ENCODE measurements at regions not wholly inside any gene's neighbourhood (a gene's known extent, or its start where the extent isn't known, plus 50 kb on each side); places are given as distances from the start of the nearest gene placed in this dataset.

GRCh38 chr2:103876611-103877010 is 977.3 kb upstream of the POU3F3 start:
- DNase-seq (ENCODE audit: low read depth in 1 of 2, low spot score in 2 of 2) (no peak), FAIRE-seq (no peak)
- 91 to 100% methylated on average over 2 to 5 of the region's 5 CpGs for WGBS, 2 experiments (ENCODE audit: extremely low coverage in 1 of 2, insufficient coverage in 1 of 2, insufficient read length in 1 of 2, insufficient replicate concordance in 2 of 2, low coverage in 1 of 2, low lambda C conversion rate in 2 of 2, missing lambda C conversion rate in 1 of 2)
- Histone ChIP-seq H4K8ac (ENCODE audit: extremely low read depth, insufficient read depth, low read length) (no peak overlapping the region), H3K4ac (replicated peaks; ENCODE audit: insufficient read length, low read depth, low read length) (no peak overlapping the region), H3K14ac (ENCODE audit: insufficient read length) (no peak overlapping the region), H2BK120ac (replicated peaks; ENCODE audit: low read depth, low read length) (no peak overlapping the region), H4K20me1 (replicated peaks in 1 of 2; ENCODE audit: control insufficient read depth in 1 of 2, insufficient read depth in 2 of 2, low read length in 2 of 2) (no peaks in the 10 kb centered on the region), H3K36me3 (ENCODE audit: control insufficient read depth in 2 of 4, insufficient read depth in 4 of 4, low read length in 3 of 4) (no peaks in the 10 kb centered on the region), H2BK5ac (ENCODE audit: low read depth, low read length) (no peak overlapping the region), H2AFZ (ENCODE audit: low read length) (no peak overlapping the region), H3K79me1 (ENCODE audit: low read depth, low read length) (no peaks in the 10 kb centered on the region), H3K23me2 (ENCODE audit: low read depth, low read length) (no peaks in the 10 kb centered on the region), H3K18ac (ENCODE audit: extremely low read depth, low read length) (no peak overlapping the region), H2AK5ac (ENCODE audit: low read depth, low read length) (no peak overlapping the region), H4K91ac (replicated peaks; ENCODE audit: insufficient read length, low read length) (no peak overlapping the region), H2BK12ac (ENCODE audit: low read depth, low read length) (no peak overlapping the region), H3K23ac (ENCODE audit: insufficient read length) (no peak overlapping the region), H4K5ac (ENCODE audit: insufficient read length, low read depth, low read length) (no peak overlapping the region), H3K4me1 (replicated peaks in 1 of 4; ENCODE audit: control insufficient read depth in 3 of 4, insufficient read depth in 4 of 4, low read length in 3 of 4) (peaks cover 0 to 5% (median 4%) of the 10 kb centered on the region in 4 experiments; a peak in 2 of 7 replicates), H3K4me3 (ENCODE audit: extremely low read depth in 1 of 4, insufficient read depth in 2 of 4, low read depth in 3 of 4, low read length in 4 of 4) (no peak overlapping the region), H3K27me3 (replicated peaks in 1 of 4; ENCODE audit: control insufficient read depth in 3 of 4, extremely low read depth in 1 of 4, insufficient read depth in 3 of 4, low read length in 3 of 4) (no peaks in the 10 kb centered on the region), H2BK15ac (ENCODE audit: low read length) (no peak overlapping the region), H3K79me2 (ENCODE audit: control insufficient read depth in 1 of 2, insufficient read depth in 2 of 2, low read length in 2 of 2) (no peaks in the 10 kb centered on the region), H2BK20ac (ENCODE audit: low read length) (no peak overlapping the region), H3K56ac (replicated peaks; ENCODE audit: insufficient read length, low read depth, low read length) (no peak overlapping the region), H3K27ac (ENCODE audit: low read depth, low read length) (no peak overlapping the region), H3K4me2 (ENCODE audit: insufficient read depth in 1 of 2, low read depth in 2 of 2, low read length in 2 of 2) (no peak overlapping the region), H3K9ac (replicated peaks in 1 of 4; ENCODE audit: extremely low read depth in 1 of 4, low read depth in 3 of 4, low read length in 3 of 4) (no peak overlapping the region), H3K9me3 (ENCODE audit: insufficient read depth in 2 of 2, low read depth in 1 of 2, low read length in 1 of 2) (no peaks in the 10 kb centered on the region)
- CTCF ChIA-PET (ENCODE audit: partially characterized antibody) = no interaction called here
- POLR2A ChIA-PET (ENCODE audit: partially characterized antibody) = no interaction called here
- TF ChIP-seq CHD2 (IDR thresholded peaks at IDR 0.05; ENCODE audit: low read length) (no peak), SRF (IDR thresholded peaks at IDR 0.05; ENCODE audit: low read depth, low read length) (no peak), PHF8 (conservative IDR thresholded peaks at IDR 0.05; ENCODE audit: low read depth, low read length) (no peak), SIX5 (IDR thresholded peaks at IDR 0.05; ENCODE audit: low read depth, low read length) (no peak), CREB1 (IDR thresholded peaks at IDR 0.05) (no peak), RBBP5 (IDR thresholded peaks at IDR 0.05; ENCODE audit: borderline replicate concordance, low read depth, low read length) (no peak), SIRT6 (IDR thresholded peaks at IDR 0.05; ENCODE audit: low read length) (no peak), CTCF (IDR thresholded peaks at IDR 0.05; ENCODE audit: control extremely low read depth in 1 of 3, insufficient read depth in 1 of 3, low read depth in 1 of 3, low read length in 3 of 3) (no peak), RXRA (IDR thresholded peaks at IDR 0.05; ENCODE audit: insufficient read depth, low read depth, low read length) (no peak), KDM5A (IDR thresholded peaks at IDR 0.05; ENCODE audit: low read length) (no peak), CBX8 (IDR thresholded peaks at IDR 0.05; ENCODE audit: borderline replicate concordance, low read depth, low read length) (no peak)
- TF ChIP-seq, protein P1, sequence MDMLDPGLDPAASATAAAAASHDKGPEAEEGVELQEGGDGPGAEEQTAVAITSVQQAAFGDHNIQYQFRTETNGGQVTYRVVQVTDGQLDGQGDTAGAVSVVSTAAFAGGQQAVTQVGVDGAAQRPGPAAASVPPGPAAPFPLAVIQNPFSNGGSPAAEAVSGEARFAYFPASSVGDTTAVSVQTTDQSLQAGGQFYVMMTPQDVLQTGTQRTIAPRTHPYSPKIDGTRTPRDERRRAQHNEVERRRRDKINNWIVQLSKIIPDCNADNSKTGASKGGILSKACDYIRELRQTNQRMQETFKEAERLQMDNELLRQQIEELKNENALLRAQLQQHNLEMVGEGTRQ (IDR thresholded peaks at IDR 0.05; ENCODE audit: low read length) = no peak

Measured in H1 (cell line).